AG04449 (cell line): ENCODE measurements at regions not wholly inside any gene's neighbourhood (a gene's known extent, or its start where the extent isn't known, plus 50 kb on each side); places are given as distances from the start of the nearest gene placed in this dataset.

Experiments used
- CTCF ChIA-PET: fragments of 350-600 bp; formaldehyde crosslinking; extraction: SDS; loops from one replicate; lab custom pipeline; 2021; ENCODE audit warnings: antibody characterized with exemption; lab: Yijun Ruan, JAX
- POLR2A ChIA-PET: fragments of 400-600, 350-600 bp; formaldehyde crosslinking; extraction: SDS; loops from one replicate; lab custom pipeline; 2020; ENCODE audit warnings: antibody characterized with exemption, inconsistent platforms; lab: Yijun Ruan, JAX
- DNase-seq: peaks from one replicate; pipeline ENCODE4 v3.0.0-alpha.2; 2010; ENCODE audit warnings: low read depth, low spot score
- H3K4me3 ChIP-seq: 2 replicates; pipeline ENCODE4 v1.5.1; 2011; ENCODE audit warnings: low read depth, mild to moderate bottlenecking, control low read depth, low read length
- CTCF ChIP-seq: IDR thresholded peaks from one replicate; pipeline ENCODE4 v1.5.1; 2011; ENCODE audit warnings: mild to moderate bottlenecking, moderate library complexity, low read length, control low read depth, inconsistent platforms; ENCODE audit not compliant: insufficient read depth; ENCODE audit errors: missing control alignments

GRCh38 chr1:5473268-5473667 is 519.0 kb downstream of the NPHP4 start:
- no peak overlapping the region for H3K4me3 ChIP-seq
- DNase-seq = no peak
- ChIA-PET POLR2A (no interaction called here), CTCF (no interaction called here)
- TF ChIP-seq CTCF = no peak

- CTCF ChIA-PET = no interaction called here
These were observed 525.7 kb downstream of the NPHP4 start for GRCh38 chr1:5466487-5466886.

GRCh38 chr1:5465281-5465711 is 526.9 kb downstream of the NPHP4 start:
- TF ChIP-seq CTCF = no peak
- ChIA-PET POLR2A (no interaction called here), CTCF (no interaction called here)
- no peak for DNase-seq
- no peak overlapping the region for H3K4me3 ChIP-seq

More at GRCh38 chr1:5466487-5466886, 525.7 kb downstream of the NPHP4 start:
- POLR2A ChIA-PET = no interaction called here
- no peak for DNase-seq
- no peak overlapping the region for H3K4me3 ChIP-seq
- no peak for TF ChIP-seq CTCF

- POLR2A ChIA-PET = no interaction called here
These were observed 527.9 kb downstream of the NPHP4 start for GRCh38 chr1:5464366-5464765.

GRCh38 chr1:5460974-5461373 is 531.3 kb downstream of the NPHP4 start:
- no peak for TF ChIP-seq CTCF
- no peak overlapping the region for H3K4me3 ChIP-seq
- CTCF ChIA-PET = no interaction called here
- no peak for DNase-seq
- POLR2A ChIA-PET = no interaction called here

More at GRCh38 chr1:5464366-5464765, 527.9 kb downstream of the NPHP4 start:
- no peak for DNase-seq
- no peak overlapping the region for H3K4me3 ChIP-seq
- no peak for TF ChIP-seq CTCF
- CTCF ChIA-PET = no interaction called here

GRCh38 chr1:5459839-5460610 is 532.2 kb downstream of the NPHP4 start:
- no peak for DNase-seq
- ChIA-PET CTCF (no interaction called here), POLR2A (no interaction called here)
- no peak for TF ChIP-seq CTCF
- no peak overlapping the region for H3K4me3 ChIP-seq
